HEK293 (cell line): ENCODE measurements at regions not wholly inside any gene's neighbourhood (a gene's known extent, or its start where the extent isn't known, plus 50 kb on each side); places are given as distances from the start of the nearest gene placed in this dataset.

Source experiments
- OVOL3 ChIP-seq: fragments of 450-650 bp; formaldehyde crosslinking; IDR thresholded peaks from 2 replicates; pipeline ENCODE4 v1.5.1; 2016; ENCODE audit warnings: missing biosample characterization, missing genetic modification characterization
- TF ChIP-seq, protein P1 (sequence below): fragments of 450-650 bp; formaldehyde crosslinking; IDR thresholded peaks from 2 replicates; pipeline ENCODE4 v1.5.1; 2016; ENCODE audit warnings: missing biosample characterization, missing genetic modification characterization
- TF ChIP-seq, protein P2 (sequence below): fragments of 450-650 bp; formaldehyde crosslinking; IDR thresholded peaks from 2 replicates; pipeline ENCODE4 v1.5.1; 2016; ENCODE audit warnings: missing biosample characterization, missing genetic modification characterization, low read depth

DNA sequence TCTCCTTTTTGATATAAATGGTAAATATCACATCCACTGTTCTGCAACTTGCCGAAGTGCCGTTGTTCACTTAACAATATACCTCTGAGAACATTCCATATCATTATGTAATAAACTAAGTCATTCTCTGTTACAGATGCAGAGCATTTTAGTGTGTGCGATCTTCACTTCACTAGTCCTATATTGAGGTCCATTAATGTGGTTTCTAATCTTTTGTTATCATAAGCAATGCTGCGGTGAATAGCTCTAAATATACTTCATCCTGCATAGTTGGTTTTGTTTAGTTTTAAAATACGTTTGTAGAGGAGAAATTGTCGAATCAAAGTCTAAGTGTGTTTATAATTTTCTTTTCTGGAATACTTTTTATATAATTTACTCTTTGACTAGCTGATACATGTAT is 280.3 kb upstream of the TRIB2 start:
- TF ChIP-seq, protein P1, sequence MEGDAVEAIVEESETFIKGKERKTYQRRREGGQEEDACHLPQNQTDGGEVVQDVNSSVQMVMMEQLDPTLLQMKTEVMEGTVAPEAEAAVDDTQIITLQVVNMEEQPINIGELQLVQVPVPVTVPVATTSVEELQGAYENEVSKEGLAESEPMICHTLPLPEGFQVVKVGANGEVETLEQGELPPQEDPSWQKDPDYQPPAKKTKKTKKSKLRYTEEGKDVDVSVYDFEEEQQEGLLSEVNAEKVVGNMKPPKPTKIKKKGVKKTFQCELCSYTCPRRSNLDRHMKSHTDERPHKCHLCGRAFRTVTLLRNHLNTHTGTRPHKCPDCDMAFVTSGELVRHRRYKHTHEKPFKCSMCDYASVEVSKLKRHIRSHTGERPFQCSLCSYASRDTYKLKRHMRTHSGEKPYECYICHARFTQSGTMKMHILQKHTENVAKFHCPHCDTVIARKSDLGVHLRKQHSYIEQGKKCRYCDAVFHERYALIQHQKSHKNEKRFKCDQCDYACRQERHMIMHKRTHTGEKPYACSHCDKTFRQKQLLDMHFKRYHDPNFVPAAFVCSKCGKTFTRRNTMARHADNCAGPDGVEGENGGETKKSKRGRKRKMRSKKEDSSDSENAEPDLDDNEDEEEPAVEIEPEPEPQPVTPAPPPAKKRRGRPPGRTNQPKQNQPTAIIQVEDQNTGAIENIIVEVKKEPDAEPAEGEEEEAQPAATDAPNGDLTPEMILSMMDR (tag by site-specific recombination) = no peak
- TF ChIP-seq, protein P2, sequence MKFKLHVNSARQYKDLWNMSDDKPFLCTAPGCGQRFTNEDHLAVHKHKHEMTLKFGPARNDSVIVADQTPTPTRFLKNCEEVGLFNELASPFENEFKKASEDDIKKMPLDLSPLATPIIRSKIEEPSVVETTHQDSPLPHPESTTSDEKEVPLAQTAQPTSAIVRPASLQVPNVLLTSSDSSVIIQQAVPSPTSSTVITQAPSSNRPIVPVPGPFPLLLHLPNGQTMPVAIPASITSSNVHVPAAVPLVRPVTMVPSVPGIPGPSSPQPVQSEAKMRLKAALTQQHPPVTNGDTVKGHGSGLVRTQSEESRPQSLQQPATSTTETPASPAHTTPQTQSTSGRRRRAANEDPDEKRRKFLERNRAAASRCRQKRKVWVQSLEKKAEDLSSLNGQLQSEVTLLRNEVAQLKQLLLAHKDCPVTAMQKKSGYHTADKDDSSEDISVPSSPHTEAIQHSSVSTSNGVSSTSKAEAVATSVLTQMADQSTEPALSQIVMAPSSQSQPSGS (tag by site-specific recombination) = no peak
- no peak for TF ChIP-seq OVOL3 (tag by site-specific recombination)
